ENCODE measurements at regions not wholly inside any gene's neighbourhood (a gene's known extent, or its start where the extent isn't known, plus 50 kb on each side); places are given as distances from the start of the nearest gene placed in this dataset.

DNA sequence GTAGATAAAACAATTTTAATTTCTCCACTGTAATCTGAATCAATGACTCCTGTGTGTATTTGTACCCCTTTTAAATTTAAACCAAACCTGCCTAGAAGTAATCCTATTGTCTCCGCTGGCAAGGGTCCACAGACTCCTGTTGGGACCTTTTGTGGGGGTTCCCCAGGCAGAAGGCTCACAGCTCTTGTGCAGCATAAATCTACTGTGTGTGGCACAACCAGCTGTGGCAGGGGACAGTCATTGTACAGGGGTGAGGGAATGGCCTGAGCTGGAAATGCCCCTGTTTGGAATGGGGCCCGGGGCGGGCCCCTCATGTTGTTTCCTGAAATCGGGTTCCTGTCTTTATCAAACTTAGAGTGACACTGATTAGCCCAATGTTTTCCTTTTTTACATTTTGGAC lies 318.2 kb upstream of the FAM98A start:
- Histone ChIP-seq H3K27ac (ENCODE audit: low read depth in 2 of 2, low read length in 1 of 2) (no peak overlapping the region), H4K20me1 (ENCODE audit: insufficient read depth) (no peaks in the 10 kb centered on the region), H3K9me2 (no peaks in the 10 kb centered on the region), H3K4me3 (ENCODE audit: low read depth in 2 of 2, low read length in 1 of 2) (no peak overlapping the region), H3K4me1 (ENCODE audit: control insufficient read depth in 1 of 2, insufficient read depth in 2 of 2, low read depth in 1 of 2, low read length in 1 of 2) (peaks cover 0 to 5% of the 10 kb centered on the region in 2 experiments; a peak in 1 of 4 replicates), H3K36me3 (replicated peaks in 1 of 2; ENCODE audit: control insufficient read depth in 1 of 2, insufficient read depth in 2 of 2, low read length in 1 of 2) (no peaks in the 10 kb centered on the region), H3F3A (replicated peaks; ENCODE audit: insufficient read depth) (no peaks in the 10 kb centered on the region), H2AFZ (ENCODE audit: low read depth) (no peak overlapping the region), H3K9ac (no peak overlapping the region), H3K27me3 (ENCODE audit: insufficient read depth) (no peaks in the 10 kb centered on the region), H3K79me2 (ENCODE audit: insufficient read depth) (no peaks in the 10 kb centered on the region), H3K4me2 (no peak overlapping the region), H3K9me3 (no peaks in the 10 kb centered on the region)
- TF ChIP-seq CTCF (IDR thresholded peaks at IDR 0.05), result no peak
- no peak for TF ChIP-seq IRF3 (IDR thresholded peaks at IDR 0.05; ENCODE audit: low read depth, low read length)
- TF ChIP-seq, protein P1, sequence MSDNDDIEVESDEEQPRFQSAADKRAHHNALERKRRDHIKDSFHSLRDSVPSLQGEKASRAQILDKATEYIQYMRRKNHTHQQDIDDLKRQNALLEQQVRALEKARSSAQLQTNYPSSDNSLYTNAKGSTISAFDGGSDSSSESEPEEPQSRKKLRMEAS (IDR thresholded peaks at IDR 0.05; ENCODE audit: low read depth), result no peak
- no peak for TF ChIP-seq FOSL2 (IDR thresholded peaks at IDR 0.05; ENCODE audit: borderline replicate concordance, low read depth)
- TF ChIP-seq RXRA (IDR thresholded peaks at IDR 0.05; ENCODE audit: borderline replicate concordance, low read depth), result no peak
- TF ChIP-seq POLR2AphosphoS5 (IDR thresholded peaks at IDR 0.05; ENCODE audit: low read depth, low read length), result no peak
- no peak for TF ChIP-seq TEAD4 (IDR thresholded peaks at IDR 0.05; ENCODE audit: borderline replicate concordance, insufficient read depth)
- TF ChIP-seq, protein P2, sequence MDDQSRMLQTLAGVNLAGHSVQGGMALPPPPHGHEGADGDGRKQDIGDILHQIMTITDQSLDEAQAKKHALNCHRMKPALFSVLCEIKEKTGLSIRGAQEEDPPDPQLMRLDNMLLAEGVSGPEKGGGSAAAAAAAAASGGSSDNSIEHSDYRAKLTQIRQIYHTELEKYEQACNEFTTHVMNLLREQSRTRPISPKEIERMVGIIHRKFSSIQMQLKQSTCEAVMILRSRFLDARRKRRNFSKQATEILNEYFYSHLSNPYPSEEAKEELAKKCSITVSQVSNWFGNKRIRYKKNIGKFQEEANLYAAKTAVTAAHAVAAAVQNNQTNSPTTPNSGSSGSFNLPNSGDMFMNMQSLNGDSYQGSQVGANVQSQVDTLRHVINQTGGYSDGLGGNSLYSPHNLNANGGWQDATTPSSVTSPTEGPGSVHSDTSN (IDR thresholded peaks at IDR 0.05), result no peak
- TF ChIP-seq FOXM1 (IDR thresholded peaks at IDR 0.05; ENCODE audit: low read depth), result no peak
- no peak for TF ChIP-seq YY1 (IDR thresholded peaks at IDR 0.05; ENCODE audit: low read depth)
- no peak for TF ChIP-seq RCOR1 (IDR thresholded peaks at IDR 0.05; ENCODE audit: low read length)
- TF ChIP-seq ZBTB33 (IDR thresholded peaks at IDR 0.05; ENCODE audit: borderline replicate concordance, low read depth), result no peak
- no peak for TF ChIP-seq MEF2A (IDR thresholded peaks at IDR 0.05; ENCODE audit: borderline replicate concordance, low read depth)
- POLR2A ChIA-PET, result no interaction called here
- no peak for DNase-seq
- CTCF ChIA-PET, result no interaction called here
- 6% methylated on average over 4 of the region's 4 CpGs for WGBS (ENCODE audit: low lambda C conversion rate)

All from SK-N-SH (cell line).